ENCODE measurements at regions not wholly inside any gene's neighbourhood (a gene's known extent, or its start where the extent isn't known, plus 50 kb on each side); places are given as distances from the start of the nearest gene placed in this dataset.

DNA sequence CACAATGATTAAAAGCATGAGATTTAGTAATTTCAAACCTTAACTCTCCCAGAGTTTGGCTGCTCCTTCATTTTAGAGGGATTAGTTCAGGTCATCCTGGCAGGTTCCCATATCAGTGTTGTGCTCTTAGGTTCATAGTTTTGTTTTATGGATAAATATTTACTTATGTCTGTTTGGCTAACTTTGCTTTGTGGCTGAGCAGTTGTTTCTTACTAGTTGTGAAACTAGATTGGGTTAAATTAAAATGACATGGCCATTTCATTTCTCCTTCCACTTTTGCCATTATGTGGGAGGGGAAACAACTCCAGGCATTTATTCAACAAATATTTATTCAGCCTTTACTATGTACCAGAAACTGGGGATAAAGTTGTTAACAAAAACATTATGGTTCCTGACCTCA, 158.8 kb downstream of the TMTC3 start:
- TF ChIP-seq, protein P1, sequence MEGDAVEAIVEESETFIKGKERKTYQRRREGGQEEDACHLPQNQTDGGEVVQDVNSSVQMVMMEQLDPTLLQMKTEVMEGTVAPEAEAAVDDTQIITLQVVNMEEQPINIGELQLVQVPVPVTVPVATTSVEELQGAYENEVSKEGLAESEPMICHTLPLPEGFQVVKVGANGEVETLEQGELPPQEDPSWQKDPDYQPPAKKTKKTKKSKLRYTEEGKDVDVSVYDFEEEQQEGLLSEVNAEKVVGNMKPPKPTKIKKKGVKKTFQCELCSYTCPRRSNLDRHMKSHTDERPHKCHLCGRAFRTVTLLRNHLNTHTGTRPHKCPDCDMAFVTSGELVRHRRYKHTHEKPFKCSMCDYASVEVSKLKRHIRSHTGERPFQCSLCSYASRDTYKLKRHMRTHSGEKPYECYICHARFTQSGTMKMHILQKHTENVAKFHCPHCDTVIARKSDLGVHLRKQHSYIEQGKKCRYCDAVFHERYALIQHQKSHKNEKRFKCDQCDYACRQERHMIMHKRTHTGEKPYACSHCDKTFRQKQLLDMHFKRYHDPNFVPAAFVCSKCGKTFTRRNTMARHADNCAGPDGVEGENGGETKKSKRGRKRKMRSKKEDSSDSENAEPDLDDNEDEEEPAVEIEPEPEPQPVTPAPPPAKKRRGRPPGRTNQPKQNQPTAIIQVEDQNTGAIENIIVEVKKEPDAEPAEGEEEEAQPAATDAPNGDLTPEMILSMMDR (IDR thresholded peaks at IDR 0.05; ENCODE audit: low read depth, low read length), result no peak
- TF ChIP-seq POLR2A (IDR thresholded peaks at IDR 0.05; ENCODE audit: extremely low read depth, insufficient read length), result no peak
- TF ChIP-seq, protein P2, sequence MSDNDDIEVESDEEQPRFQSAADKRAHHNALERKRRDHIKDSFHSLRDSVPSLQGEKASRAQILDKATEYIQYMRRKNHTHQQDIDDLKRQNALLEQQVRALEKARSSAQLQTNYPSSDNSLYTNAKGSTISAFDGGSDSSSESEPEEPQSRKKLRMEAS (IDR thresholded peaks at IDR 0.05; ENCODE audit: low read depth, low read length), result no peak
- no peak for TF ChIP-seq MYC (IDR thresholded peaks at IDR 0.05; ENCODE audit: low read depth, low read length)
